ENCODE measurements at regions not wholly inside any gene's neighbourhood (a gene's known extent, or its start where the extent isn't known, plus 50 kb on each side); places are given as distances from the start of the nearest gene placed in this dataset.

DNA sequence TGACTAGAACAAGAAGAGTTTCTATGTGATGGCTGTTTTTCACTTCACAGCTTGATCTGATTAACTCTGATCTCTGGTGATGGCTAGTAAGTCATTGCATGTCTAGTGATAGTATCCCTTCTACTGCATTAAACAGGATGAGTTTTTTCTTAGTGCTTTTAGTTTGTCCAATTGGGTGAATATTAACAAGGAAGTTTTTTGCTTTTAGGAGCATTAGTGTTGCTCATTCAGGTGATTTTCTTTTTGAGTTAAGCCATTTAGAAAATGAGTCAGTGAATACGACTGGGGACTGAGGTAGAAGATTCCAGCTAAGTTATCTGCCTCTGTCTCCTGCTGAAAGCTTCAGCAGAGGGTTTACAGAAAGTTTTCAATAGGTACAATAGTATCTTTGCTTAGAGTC, 306.7 kb downstream of the PIK3C3 start:
- TF ChIP-seq, protein P1, sequence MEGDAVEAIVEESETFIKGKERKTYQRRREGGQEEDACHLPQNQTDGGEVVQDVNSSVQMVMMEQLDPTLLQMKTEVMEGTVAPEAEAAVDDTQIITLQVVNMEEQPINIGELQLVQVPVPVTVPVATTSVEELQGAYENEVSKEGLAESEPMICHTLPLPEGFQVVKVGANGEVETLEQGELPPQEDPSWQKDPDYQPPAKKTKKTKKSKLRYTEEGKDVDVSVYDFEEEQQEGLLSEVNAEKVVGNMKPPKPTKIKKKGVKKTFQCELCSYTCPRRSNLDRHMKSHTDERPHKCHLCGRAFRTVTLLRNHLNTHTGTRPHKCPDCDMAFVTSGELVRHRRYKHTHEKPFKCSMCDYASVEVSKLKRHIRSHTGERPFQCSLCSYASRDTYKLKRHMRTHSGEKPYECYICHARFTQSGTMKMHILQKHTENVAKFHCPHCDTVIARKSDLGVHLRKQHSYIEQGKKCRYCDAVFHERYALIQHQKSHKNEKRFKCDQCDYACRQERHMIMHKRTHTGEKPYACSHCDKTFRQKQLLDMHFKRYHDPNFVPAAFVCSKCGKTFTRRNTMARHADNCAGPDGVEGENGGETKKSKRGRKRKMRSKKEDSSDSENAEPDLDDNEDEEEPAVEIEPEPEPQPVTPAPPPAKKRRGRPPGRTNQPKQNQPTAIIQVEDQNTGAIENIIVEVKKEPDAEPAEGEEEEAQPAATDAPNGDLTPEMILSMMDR (IDR thresholded peaks at IDR 0.05) = no peak
- no peak for TF ChIP-seq EP300 (IDR thresholded peaks at IDR 0.05; ENCODE audit: low read depth)
